VCaP (cell line): ENCODE measurements at regions not wholly inside any gene's neighbourhood (a gene's known extent, or its start where the extent isn't known, plus 50 kb on each side); places are given as distances from the start of the nearest gene placed in this dataset.
A peak's percentile ranks its signal among the peaks of the same experiment; 100 is the strongest.

Source experiments
- H3K27ac ChIP-seq: fragments of 450-650 bp; 2 replicates; pipeline ENCODE4 v1.5.1; 2017
- TF ChIP-seq, protein P1 (sequence below): fragments of 450-650 bp; conservative IDR thresholded peaks from 2 replicates; pipeline ENCODE4 v1.5.1; 2017; ENCODE audit warnings: mild to moderate bottlenecking, moderate library complexity

DNA sequence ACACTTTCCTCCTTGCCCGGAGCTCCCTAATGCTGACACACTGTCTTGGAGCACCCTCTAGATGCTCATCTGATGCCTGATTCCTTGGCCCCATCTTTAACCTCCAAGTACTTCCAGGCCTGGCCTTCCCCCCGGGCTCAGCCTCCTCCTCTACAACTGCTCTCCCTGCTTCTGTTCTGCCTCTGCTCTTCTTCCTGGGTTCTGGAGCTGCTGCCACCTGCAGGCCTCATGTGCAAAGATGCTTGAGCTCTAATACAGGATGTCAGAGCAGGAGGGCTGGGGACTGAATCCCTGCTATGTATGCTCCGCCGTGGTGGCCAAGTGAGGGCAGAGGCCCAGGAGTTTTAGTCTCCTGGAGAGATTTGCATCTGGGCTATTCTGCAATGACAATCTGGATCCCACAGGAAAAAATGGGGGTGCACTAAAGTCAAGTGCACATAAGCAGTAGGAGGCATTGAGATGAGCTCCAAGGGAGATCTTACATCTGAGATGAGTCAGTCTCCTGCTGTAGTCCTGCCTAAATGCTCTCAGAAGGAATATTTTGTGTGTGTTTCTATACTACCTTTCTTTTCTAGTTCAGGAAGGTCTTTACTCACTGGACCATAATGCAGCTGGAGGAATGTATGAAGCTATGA, 296.3 kb downstream of the UACA start:
- TF ChIP-seq, protein P1, sequence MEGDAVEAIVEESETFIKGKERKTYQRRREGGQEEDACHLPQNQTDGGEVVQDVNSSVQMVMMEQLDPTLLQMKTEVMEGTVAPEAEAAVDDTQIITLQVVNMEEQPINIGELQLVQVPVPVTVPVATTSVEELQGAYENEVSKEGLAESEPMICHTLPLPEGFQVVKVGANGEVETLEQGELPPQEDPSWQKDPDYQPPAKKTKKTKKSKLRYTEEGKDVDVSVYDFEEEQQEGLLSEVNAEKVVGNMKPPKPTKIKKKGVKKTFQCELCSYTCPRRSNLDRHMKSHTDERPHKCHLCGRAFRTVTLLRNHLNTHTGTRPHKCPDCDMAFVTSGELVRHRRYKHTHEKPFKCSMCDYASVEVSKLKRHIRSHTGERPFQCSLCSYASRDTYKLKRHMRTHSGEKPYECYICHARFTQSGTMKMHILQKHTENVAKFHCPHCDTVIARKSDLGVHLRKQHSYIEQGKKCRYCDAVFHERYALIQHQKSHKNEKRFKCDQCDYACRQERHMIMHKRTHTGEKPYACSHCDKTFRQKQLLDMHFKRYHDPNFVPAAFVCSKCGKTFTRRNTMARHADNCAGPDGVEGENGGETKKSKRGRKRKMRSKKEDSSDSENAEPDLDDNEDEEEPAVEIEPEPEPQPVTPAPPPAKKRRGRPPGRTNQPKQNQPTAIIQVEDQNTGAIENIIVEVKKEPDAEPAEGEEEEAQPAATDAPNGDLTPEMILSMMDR = peak; percentile 92
- no peak overlapping the region for H3K27ac ChIP-seq

DNA sequence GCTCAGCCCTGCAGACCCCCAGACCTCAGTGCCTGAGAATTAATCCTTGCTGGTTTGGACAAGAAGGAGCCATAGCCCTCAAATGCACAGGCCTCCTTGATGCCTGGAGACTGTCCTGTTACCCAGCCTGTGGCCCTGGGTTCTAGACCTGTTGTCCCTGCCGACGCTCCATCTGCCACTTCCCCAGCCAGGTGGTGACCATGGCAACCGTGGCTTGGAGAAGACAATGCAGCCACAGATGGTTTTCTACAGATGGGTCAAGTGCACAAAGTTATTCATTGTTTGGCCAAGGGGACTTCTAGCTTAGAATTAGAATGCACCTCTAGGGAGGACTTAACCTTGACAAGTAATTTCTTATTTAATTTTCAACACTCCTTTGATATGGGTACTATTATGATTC, 297.1 kb downstream of the UACA start:
- no peak overlapping the region for H3K27ac ChIP-seq
- TF ChIP-seq, protein P1 = no peak

DNA sequence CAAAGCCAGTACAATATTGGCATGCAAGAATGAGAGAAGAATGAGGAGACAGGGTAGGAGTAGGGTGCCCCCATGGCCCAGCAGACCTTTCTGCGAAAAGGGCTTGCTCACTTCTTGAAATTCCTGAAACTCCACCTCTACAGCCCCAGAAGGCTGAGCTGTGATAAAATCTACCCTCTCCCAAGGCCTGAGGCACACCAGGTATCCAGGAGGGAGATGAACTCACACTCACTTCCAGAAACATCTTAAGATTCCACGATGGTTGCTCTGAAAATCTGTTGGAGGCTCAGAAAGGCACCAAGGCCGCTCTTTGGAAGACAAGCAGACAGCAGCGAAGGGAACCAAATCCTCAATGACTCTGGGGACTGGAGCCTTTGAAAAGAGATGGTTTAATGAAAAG, 297.5 kb downstream of the UACA start:
- no peak overlapping the region for H3K27ac ChIP-seq
- TF ChIP-seq, protein P1 = no peak

DNA sequence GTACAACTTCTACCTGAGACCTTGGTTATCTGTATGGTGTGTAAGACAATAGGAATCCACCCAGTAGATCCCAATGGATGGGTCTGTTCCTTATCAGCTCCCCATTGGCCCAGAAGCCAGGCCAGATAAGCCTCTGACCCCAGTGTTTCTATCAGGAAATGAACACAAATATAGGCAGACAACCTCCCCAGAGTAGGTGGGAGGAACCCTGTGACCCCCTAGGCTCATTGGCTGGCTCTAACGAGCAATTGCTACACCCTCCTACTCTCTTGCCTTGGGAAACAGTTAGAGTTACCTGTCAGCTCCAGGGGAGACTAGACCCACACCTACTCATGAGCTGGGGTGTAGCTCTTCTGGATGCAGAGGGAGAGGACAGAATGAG, 299.9 kb downstream of the UACA start:
- TF ChIP-seq, protein P1 = no peak
- no peak overlapping the region for H3K27ac ChIP-seq

DNA sequence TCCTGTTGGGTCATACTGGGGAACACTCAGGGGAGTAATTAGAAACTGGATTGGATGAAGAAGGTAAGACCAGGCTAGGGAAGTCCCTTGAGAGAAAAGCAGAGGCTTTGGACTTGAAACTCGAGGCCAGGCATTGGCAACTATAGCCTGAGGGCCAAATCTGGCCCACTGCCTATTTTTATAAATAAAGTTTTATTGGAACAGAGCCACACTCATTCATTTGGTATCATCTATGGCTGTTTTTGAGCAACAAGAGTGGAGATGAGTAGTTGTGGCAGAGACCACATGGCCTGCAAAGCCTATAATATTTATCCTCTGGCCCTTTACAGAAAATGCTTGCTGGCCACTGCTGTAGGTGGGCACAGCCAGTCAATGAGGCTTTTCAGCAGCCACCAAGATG, 301.4 kb downstream of the UACA start:
- TF ChIP-seq, protein P1 = no peak
- no peak overlapping the region for H3K27ac ChIP-seq

DNA sequence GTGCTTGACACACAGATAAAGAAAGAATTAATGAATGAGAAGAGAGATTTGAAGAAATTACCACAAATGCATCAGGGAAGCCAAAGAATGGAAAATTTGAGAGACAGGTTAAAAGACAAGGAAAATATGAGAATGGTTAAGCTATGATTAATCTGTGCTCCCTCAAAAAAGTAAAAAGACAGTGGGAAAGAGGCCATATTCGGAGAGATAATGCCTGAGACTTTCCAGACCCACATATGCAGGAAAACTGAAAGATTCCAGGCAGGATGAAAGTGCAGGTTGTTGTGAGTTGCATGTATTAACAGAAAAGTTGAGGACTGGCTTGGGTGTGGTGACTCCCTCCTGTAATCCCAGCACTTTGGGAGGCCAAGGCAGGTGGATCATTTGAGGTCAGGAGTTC, 302.3 kb downstream of the UACA start:
- TF ChIP-seq, protein P1 = no peak
- no peak overlapping the region for H3K27ac ChIP-seq

DNA sequence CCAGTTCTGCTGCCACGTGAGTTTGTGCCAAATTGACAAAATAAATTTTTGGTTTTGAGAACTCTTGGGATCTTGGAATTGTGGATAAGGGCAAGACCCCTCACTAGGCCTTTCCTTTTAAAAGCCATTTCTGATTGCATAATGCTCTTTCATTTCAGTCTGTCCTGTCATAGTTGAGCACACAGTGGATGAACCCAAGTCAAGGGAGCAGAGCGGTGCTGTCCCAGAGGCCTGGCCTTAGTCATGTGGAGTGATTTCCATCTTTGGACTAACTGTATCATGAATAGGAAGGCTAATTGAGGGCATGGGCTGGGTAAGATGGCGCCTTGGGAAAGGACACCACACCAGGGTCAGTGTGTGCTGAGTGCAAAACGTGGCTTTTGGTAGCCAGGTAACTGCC, 304.0 kb downstream of the UACA start:
- TF ChIP-seq, protein P1 = no peak
- H3K27ac ChIP-seq = no peak overlapping the region
